ENCODE measurements at regions not wholly inside any gene's neighbourhood (a gene's known extent, or its start where the extent isn't known, plus 50 kb on each side); places are given as distances from the start of the nearest gene placed in this dataset.

- no peak for DNase-seq (ENCODE audit: low read depth)
- no peak for TF ChIP-seq MYC (IDR thresholded peaks at IDR 0.05; ENCODE audit: low read depth, low read length)
- no peak for TF ChIP-seq CTCF (IDR thresholded peaks at IDR 0.05; ENCODE audit: low read depth, low read length)
- H3K4me3 ChIP-seq (ENCODE audit: low read depth, low read length): no peak overlapping the region
These were observed 239.7 kb upstream of the GMDS start for GRCh38 chr6:2485116-2485515.

GRCh38 chr6:2482773-2483172 lies 237.4 kb upstream of the GMDS start:
- H3K4me3 ChIP-seq (ENCODE audit: low read depth, low read length): no peak overlapping the region
- TF ChIP-seq MAX (IDR thresholded peaks at IDR 0.05; ENCODE audit: low read depth, low read length) (no peak), POLR2A (IDR thresholded peaks at IDR 0.05; ENCODE audit: extremely low read depth, insufficient read length) (no peak), CTCF (IDR thresholded peaks at IDR 0.05; ENCODE audit: low read depth, low read length) (peak; percentile 43), MYC (IDR thresholded peaks at IDR 0.05; ENCODE audit: low read depth, low read length) (no peak)
- peak; percentile 33 for DNase-seq (ENCODE audit: low read depth)

- no peak for TF ChIP-seq CTCF (IDR thresholded peaks at IDR 0.05; ENCODE audit: low read depth, low read length)
- no peak for TF ChIP-seq MYC (IDR thresholded peaks at IDR 0.05; ENCODE audit: low read depth, low read length)
- TF ChIP-seq POLR2A (IDR thresholded peaks at IDR 0.05; ENCODE audit: extremely low read depth, insufficient read length): no peak
- TF ChIP-seq MAX (IDR thresholded peaks at IDR 0.05; ENCODE audit: low read depth, low read length): no peak
- no peak for DNase-seq (ENCODE audit: low read depth)
- H3K4me3 ChIP-seq (ENCODE audit: low read depth, low read length): no peak overlapping the region
These were observed 235.9 kb upstream of the GMDS start for GRCh38 chr6:2481307-2481706.

- TF ChIP-seq MYC (IDR thresholded peaks at IDR 0.05; ENCODE audit: low read depth, low read length) (no peak), POLR2A (IDR thresholded peaks at IDR 0.05; ENCODE audit: extremely low read depth, insufficient read length) (no peak), CTCF (IDR thresholded peaks at IDR 0.05; ENCODE audit: low read depth, low read length) (no peak), MAX (IDR thresholded peaks at IDR 0.05; ENCODE audit: low read depth, low read length) (no peak; the same call in 1 of the 2 replicates)
- peak; percentile 82 for DNase-seq (ENCODE audit: low read depth)
- no peak overlapping the region for H3K4me3 ChIP-seq (ENCODE audit: low read depth, low read length)
These were observed 235.0 kb upstream of the GMDS start for GRCh38 chr6:2480267-2480966.

GRCh38 chr6:2478200-2478599 lies 232.8 kb upstream of the GMDS start:
- no peak for TF ChIP-seq CTCF (IDR thresholded peaks at IDR 0.05; ENCODE audit: low read depth, low read length)
- H3K4me3 ChIP-seq (ENCODE audit: low read depth, low read length): no peak overlapping the region
- DNase-seq (ENCODE audit: low read depth): no peak

- TF ChIP-seq MYC (IDR thresholded peaks at IDR 0.05; ENCODE audit: low read depth, low read length) (no peak), CTCF (IDR thresholded peaks at IDR 0.05; ENCODE audit: low read depth, low read length) (no peak), MAX (IDR thresholded peaks at IDR 0.05; ENCODE audit: low read depth, low read length) (no peak), POLR2A (IDR thresholded peaks at IDR 0.05; ENCODE audit: extremely low read depth, insufficient read length) (no peak)
- no peak for DNase-seq (ENCODE audit: low read depth)
- no peak overlapping the region for H3K4me3 ChIP-seq (ENCODE audit: low read depth, low read length)
These were observed 232.3 kb upstream of the GMDS start for GRCh38 chr6:2477666-2478065.

All from NB4 (cell line).